Stimulated activated CD8-positive, alpha-beta memory T cell treated with anti-CD3 and anti-CD28 coated beads, Interleukin-12 subunit alpha, Interleukin-12 subunit beta, amount 100 ng/mL, for 4 hours (primary cell): ENCODE measurements at regions not wholly inside any gene's neighbourhood (a gene's known extent, or its start where the extent isn't known, plus 50 kb on each side); places are given as distances from the start of the nearest gene placed in this dataset.

ENCODE experiments used
- DNase-seq: peaks from one replicate; pipeline ENCODE4 v3.0.0-alpha.2; 2020; ENCODE audit warnings: low read depth

DNA sequence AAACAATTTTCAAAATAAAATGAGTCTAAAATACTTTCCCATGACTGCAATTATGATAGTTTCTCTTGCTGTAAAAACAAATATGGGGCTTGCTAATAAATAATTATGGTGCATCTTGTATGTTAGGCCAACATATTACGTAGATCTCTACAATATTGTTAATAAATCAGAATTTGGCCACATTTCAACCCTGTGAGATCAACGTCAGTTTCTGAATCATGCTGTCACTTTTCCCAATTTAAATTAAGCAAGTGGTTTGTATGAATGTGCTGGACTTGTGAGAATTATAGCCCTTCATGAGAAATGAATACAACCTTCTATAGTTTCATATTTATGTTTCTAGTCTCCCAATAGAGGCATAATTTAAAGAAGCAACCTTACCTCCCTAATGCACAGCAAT lies 808.9 kb downstream of the SUCLG1 start:
- no peak for DNase-seq

DNA sequence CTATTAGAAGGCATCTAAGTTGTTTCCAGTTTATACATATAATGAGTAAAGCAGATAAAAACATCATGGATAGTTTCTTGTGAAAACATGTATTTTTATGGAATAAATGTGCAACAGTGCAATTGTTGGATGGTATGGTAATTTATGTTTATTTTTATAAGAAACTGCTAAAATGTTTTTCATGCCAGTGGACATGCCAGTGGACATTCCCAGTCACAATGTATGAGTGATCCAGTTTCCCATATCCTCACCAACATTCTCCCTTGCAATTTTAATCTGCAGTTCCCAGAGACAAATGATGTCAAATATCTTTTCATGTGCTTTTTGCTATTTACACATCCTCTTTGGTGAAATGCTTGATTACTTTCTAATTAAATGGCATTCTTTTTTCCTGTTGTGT lies 818.6 kb downstream of the SUCLG1 start:
- no peak for DNase-seq

DNA sequence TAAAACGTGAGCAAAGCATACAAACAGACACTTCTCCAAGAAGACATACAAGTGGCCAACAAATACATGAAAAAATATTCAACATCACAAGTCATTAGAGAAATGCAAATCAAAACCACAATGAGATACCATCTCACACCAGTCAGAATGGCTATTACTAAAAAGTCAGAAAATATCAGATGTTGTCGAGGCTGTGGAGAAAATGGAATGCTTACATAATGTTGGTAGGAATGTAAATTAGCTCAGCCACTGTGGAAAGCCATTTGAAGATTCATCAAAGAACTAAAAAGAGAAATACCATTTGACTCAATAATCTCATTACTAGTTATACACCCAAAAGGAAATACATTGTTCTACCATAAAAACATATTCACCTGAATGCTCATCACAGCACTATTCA lies 825.7 kb downstream of the SUCLG1 start:
- no peak for DNase-seq

DNA sequence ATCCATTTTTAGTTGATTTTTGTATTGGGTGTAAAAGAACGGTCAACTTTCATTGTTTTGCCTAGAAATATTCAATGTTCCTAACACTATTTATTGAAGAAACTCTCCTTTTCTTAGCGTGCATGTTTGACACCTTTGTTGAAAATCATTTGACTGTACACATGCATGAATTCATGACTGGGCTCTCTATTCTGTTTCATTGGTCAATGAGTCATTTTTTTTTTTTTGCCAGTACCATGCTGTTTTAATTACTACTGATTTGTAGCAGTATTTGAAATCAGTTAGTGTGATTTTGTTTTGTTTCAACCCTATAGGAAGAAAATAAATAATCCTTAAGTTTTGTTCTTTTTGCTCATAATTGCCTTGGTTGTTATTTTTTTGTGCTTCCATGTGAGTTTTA lies 828.7 kb downstream of the SUCLG1 start:
- no peak for DNase-seq

DNA sequence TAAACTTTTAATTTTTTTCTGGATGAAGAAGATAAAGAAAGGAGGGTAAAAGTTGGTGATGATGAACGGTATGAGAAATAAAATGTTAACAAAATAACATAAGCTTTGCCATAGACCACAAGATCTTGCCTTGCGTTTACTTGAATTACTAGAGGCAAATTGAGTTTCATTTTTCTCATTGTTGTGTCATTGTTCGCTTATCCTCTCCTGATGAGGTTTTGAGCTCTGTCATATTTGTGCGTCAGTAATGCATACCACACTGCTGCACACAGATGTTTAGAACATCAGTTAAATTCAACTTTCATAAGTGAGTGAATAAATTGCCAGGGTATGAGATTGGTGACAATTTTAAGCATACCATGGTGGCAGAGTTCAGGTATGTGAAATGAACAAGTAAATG lies 843.6 kb downstream of the SUCLG1 start:
- DNase-seq: no peak

DNA sequence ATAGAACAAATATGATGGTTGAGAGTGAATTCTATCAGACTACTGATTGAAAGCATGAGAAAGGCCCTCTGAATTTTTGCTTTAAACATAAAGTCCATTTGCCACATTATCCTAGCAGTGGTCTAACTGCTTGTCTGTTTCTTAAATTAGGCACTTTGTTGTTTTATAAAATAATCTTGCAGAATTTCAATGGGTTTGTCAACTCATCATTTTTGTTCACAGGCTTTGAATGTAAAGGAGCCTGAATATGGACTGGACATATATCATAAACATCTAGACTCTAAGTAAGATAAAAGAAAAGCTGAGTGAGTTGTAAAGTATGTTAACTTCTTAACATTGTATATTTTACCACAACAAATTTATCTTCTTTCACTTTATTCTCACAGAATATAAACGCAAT lies 845.9 kb downstream of the SUCLG1 start:
- DNase-seq: no peak

DNA sequence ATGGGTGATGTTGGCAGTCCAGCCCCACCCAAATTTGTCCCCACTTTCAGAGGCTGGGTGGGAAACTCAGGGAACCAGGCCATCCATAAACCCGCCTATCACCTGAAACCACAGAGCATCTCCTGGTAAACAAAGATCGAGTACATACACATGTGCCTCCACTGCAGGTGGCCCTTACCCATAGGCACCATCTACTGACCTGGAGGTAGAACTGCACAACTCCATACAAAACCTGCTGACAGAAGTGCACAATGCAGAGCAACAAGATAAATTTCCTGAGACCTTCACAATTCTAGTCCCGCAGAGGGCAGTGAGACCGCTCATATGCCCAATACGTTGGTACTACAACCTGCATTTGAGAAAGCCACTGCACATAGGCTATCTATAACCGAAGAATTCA lies 856.3 kb downstream of the SUCLG1 start:
- DNase-seq: no peak

DNA sequence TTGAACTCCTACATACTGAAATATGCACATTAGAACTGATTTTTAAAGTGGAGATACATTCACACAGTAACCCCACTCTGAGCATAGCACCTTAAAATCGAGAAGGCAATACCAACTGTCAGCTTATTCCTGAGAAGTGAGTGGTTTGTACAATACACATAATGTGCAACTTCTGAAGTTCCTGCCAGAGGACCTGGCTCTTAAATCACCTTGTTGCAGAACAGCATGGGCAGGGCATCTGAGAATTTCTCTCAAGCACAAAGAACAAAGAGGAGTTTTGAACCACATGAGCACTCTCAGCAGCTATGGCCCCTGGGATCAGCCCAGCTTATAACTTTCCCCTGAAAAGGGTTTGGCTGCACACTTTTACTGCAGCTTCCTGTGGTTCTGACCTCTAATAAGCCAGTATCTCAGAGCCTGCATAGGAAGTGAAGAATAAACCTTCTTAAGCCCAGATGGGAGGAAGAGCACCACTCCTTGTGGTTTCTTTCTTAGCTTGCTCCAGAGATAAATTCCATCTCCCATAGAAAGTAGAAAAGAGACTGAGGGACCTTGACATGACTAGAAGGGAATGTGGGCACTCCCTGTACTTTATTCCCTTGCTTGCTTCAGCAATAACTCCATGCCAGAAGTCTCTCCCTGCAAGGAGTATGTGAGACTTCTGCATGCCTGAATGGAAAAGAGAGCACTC lies 862.3 kb downstream of the SUCLG1 start:
- DNase-seq: no peak

DNA sequence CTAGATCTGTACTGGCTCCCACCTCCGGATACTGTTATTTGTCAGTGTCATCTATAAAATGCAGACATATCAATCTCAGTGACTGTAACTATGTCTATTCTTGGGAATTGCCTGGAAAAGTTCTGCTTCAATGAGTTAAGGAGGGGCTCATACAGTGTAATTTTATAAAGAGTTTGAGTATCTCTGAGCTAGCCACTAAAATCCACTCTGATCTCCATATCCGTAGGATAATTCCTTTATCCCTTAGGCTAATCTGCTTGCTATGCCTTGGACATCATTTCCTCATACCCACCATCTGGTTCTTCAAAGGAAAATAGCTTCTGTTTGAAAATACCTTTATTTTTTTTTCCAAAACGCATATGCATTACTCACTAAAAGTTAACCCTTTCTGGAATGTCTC lies 863.2 kb downstream of the SUCLG1 start:
- DNase-seq: no peak

DNA sequence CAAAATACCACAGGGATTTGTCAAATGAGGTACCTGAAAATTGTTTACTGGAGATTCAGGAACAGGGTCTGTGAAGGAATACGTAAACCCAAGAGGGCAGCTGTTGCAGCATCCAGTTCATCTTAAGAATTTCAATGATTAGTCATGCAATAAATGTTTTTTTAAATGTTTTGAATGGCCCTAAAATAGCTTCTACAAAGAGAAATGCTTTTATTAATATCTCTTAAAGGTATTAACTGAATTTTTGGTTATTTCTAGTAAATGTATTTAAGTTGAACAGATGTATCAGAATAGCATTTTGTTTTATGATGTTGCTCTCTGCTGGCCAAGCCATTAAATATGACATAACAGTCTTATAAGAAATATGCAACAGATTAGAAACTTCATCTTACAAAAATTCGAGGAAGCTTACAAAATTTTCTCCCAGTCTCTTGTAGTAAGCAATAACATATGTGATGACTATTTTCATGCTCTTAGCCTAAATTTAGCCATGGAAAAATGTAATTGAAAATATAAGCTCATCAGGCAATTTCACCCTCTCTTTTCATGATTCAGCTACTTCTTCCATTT lies 863.9 kb downstream of the SUCLG1 start:
- no peak for DNase-seq

DNA sequence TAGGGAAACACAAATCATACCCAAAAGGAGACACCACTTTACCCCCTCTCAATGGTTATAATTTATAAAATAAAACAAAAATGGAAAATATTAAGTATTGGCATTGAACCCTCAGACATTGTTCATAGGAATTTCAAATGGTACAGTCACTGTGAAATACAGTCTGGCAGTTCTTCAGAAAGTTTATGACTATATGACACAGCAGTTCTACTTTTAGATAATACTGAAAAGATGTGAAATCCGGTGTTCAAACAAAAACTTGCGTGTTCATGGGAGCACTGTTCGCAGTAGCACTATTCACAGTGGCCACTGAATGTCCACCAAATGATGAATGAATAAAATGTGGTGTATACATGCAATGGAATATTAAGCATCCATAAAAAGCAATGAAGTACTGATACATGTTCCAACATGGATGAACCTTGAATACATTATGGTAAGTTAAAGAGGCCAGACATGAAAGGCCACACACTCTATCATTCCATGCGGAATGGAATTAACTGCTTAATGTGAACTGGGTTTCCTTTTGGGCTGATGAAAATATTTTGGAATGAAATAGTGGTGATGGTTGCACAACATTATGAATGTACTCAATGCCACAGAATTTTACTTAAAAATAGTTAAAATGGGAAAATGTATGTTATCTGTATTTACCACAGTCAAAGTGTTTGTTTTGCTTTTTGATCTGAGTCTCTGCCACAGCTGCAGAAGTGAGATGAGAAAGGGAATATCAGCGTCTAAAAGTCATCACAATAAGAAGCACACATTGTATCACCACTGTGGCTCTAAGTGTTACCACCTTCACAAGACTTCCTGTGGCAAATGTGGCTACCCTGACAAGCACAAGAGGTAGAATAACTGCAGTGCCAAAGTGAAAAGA lies 864.6 kb downstream of the SUCLG1 start:
- no peak for DNase-seq

DNA sequence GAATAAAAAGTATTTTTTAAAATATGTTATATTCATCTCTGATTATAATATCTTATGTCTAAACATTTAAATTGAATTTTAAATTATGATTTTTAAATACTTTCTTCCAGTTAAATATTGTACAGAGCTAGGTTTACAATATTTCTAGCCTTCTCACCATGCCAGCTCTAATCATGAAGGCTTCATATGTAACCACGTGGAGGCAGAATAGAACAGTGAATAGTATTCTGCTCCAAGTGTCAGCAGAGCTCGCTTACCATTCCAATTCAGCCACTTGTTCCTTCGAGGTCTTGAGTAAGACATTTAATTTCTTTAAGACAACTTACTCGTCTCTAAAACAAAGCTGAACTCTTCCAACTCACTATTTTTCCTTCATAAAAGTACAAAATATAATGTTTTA lies 871.8 kb downstream of the SUCLG1 start:
- no peak for DNase-seq

DNA sequence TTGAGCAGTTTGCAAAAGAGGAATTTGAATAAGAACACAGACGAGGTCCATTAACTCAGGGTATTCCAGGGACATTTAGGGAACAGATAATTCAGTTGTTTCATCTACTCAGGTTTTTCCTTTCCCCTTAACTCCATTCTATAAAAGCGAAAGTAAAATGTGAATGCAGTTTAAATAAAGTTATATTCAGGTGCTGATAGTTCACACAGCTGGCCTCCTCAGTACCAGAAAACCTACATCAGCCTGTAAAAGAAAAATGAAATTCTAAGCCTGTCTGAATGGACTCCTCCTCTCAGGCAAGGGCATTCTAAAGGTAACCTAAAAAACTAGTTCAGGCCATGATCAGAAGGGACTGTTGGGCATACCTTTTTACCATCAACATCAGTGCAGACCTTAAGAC lies 873.8 kb downstream of the SUCLG1 start:
- no peak for DNase-seq

DNA sequence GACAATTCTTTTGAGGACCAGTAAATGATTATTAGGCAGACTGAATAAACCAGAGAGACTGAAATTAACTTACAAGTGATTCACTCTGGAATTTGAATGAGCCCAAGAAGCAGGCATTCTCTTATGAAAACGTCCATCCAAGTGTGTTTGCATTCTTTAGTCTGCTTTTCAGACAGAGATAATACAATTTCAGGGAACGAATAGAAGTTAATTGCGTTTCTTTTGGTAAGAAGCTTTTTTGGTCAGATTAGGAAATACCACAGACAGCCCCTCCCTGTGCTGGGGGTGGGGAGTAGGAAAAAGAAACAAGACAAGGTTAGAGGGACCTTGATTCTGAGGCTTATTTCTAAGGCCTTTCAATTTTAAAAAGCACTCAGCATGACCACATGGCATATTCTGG lies 874.4 kb downstream of the SUCLG1 start:
- DNase-seq: no peak

DNA sequence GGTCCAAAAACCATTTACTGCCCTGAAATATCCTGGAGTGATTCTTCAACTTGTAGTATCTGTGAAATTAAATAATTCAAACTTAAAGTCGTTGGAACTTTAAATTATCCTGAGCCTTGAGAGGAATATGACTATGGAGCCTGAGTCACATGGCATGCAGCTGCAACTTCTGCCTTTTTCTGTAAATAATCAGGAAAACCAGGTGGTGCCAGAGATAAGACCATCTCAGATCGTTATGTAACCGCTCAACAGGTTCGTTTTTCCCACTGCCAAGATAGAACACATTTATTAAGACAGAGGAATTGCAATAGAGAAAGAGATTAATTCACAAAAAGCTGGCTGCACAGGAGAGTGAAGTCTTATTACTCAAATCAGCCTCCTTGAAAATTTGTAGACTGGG lies 876.5 kb downstream of the SUCLG1 start:
- DNase-seq: no peak

DNA sequence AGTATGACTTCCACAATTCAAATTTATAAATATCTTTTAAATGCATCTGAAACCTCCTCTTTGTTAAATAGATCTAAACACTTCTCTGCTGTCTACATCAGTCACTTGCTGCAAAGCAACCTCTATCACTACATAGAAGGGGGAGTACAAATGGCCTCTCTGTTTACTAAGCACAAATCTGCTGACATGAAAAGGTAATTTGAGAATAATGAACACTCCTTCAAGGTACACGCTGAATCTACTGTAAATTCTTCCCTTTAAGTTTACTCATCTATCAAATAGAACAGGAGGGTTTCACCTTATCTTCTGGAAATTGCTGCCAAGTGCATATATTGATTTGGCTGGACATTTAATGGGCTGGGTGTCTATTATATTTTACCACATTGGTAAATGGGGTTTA lies 879.6 kb downstream of the SUCLG1 start:
- DNase-seq: no peak

DNA sequence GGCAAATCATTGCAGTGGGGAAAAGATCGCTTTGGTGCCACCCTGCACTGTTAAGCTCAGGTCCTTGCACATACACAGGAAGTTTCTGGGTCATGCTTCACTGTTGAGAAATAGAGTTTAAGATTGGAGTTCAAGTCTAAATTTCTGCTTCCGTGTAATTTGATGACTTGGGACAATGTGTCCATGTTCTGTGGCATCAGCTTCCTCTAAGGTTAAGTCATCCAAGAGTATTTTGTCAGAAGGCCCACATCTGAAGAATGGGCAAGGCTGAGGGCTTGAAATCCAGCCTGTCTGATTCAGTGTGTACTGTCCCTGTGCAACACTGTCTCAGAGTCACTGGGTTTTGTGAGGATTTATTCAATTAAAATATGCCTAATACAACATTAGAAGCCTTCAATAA lies 880.7 kb downstream of the SUCLG1 start:
- DNase-seq: no peak

DNA sequence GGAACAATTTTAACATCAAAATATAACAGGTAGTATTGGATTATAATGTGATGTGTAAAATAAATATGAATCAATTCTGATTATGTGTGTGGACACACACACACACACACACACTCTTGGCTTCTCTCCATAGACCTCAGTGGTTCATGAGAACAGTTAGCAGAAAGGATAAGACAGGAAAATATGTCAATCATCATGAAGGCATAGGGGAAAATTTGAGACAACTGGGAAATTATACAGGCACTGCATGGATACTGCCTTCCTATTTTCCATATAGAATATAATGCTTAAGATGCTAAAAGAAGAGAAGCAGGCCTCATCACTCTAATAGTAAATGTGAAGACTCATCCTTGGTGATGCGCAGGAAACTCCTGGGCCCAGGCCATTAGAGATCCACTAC lies 884.5 kb downstream of the SUCLG1 start:
- DNase-seq: no peak

DNA sequence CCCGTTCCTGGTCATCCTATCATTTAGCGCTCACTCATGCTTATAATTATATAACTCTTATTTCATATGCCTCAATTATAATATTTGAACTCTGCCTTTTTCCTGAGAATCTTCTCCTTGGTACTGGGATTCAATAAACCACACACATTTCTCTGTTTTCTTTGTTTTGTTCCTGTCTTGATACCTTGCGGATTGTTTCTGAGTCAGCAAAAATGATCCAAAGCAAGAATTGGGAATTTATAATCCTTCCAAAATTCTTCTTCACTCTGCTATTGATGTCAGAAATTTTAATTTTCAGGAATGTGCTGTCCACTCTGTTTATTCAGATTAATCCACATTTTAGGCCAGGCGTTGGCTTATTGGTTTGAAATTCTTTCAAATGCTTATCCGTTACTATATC lies 886.0 kb downstream of the SUCLG1 start:
- DNase-seq: no peak

DNA sequence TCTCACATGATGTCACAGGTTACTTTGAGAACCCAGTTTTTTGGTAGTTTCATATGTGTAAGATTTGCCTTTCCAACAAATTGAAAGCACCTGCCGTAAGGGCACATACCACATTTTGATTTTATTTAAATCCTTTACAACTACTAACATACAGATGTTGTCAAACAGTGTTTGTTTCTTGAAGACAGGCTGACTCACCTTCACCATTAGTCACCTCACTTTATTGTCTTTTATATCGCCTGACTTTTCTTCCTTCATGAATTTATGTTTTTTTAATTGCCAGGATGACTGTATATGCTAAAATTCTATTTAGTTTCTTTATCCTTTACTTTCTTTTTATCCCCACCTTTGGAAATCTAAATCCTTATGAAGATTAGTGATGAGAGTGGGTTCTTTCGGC lies 886.7 kb downstream of the SUCLG1 start:
- DNase-seq: no peak

DNA sequence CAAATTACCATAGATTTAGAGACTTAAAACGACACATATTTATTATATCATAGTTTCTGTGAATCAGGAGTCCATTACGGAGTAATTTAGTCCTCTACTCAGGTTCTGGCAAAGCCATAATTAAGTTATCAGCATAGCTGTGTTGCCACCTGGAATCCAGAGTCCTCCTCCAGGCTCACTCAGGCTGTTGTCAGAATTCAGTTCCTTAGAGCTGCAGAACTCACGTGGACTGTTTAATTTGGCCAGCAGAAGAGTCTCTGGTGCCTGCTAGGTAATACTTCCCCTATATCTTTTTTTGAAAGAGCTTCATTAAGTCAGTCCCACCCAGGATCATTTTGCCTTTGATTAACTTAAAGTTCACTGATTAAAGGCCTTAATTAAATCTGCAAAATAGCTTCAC lies 891.5 kb downstream of the SUCLG1 start:
- no peak for DNase-seq

DNA sequence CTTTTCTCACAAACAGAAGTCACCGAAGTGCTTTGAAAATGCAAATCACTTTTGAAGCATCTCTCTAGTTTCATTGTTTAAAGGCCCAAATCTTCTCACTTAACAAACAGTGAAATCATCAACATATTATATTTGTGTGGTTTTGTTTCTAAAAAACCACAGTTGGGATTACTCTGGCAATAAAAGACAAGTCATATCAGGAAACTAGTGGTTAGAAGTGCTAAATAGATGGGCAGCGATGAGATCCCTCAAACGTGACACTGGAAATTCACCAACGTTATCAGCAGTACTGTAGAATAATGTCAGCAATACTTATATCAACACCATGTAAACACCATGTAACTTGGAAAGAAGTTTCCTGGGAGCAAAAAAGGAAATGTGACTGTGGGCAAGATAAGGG lies 893.5 kb downstream of the SUCLG1 start:
- DNase-seq: no peak

DNA sequence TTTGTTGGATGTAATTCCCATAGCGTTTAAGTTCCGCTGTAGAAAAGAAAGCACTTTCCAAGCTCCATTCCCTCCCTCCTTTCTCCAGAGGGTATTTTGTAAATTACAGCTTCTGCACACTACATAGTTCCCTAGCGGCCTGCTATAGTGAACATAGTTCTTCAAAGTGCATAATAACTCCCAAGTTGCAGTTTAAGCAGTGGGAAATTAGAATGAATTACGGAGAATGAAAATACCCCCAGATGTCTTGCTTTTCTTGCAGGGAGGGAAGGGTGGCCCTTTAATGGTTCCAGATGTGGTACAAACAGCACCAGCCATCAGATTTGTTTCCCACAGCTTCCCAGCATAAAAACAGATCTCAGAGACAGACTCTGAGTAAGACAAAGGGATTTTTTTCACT lies 893.9 kb downstream of the SUCLG1 start:
- no peak for DNase-seq

DNA sequence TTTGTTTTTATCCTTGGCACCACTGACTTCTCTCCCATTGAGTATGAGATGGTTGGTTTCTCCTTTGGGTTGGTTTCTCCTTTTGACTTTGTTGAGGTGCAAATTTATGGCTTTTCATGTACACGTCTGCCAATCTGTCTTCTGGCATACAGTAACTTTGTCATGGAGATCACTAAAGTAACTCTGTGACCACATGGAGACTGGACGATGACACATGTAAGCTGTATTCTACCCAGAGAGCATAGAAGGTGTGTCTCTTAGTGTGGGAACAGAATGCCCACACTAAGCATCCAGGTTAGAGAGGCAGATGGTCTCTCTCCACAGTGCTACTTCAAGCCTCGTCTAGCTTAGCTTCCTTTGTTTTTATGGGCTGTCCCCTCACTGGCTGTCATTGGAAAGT lies 897.5 kb downstream of the SUCLG1 start:
- DNase-seq: no peak
